GM12878 (cell line): ENCODE measurements at regions not wholly inside any gene's neighbourhood (a gene's known extent, or its start where the extent isn't known, plus 50 kb on each side); places are given as distances from the start of the nearest gene placed in this dataset.

Experiments
- ATAC-seq: fragments of 200-7000 bp; cut with Tn5 transposase; 3 replicates; pipeline ENCODE4 v1.9.1; 2020; ENCODE audit warnings: mild to moderate bottlenecking, moderate library complexity
- BruUV-seq: library from RNA; stranded (reverse); fragments of 400-500 nt; replicated peaks from 2 replicates; lab custom pipeline; 2021; lab: Mats Ljungman, UMichigan
- CTCF ChIA-PET: fragments of 300-600 bp; sonication (Branson Sonifier 250); formaldehyde crosslinking; extraction: SDS; loops from one replicate; lab custom pipeline; 2021; ENCODE audit warnings: inconsistent platforms; lab: Yijun Ruan, JAX
- POLR2A ChIA-PET: fragments of 350-600 bp; formaldehyde crosslinking; extraction: SDS; loops from one replicate; lab custom pipeline; 2021; ENCODE audit warnings: inconsistent platforms; lab: Charles Lee
- RAD21 ChIA-PET: fragments of 300-600 bp; sonication (Branson Sonifier 250); formaldehyde crosslinking; loops from one replicate; lab custom pipeline; 2023; ENCODE audit warnings: antibody characterized with exemption; ENCODE audit not compliant: unreplicated experiment; lab: Charles Lee
- SMC1A ChIA-PET: fragments of 300-600 bp; sonication (Branson Sonifier 250); formaldehyde crosslinking; loops from one replicate; lab custom pipeline; 2023; ENCODE audit not compliant: unreplicated experiment, uncharacterized antibody; lab: Charles Lee
- DNase-seq: peaks from one replicate; pipeline ENCODE4 v3.0.0-alpha.2; 2011; ENCODE audit warnings: low read depth, low spot score
- FAIRE-seq: peaks from 3 replicates; lab custom pipeline; 2011; peaks lifted over from hg19 to GRCh38; lab: Jason Lieb, UNC
- H2AFZ ChIP-seq: 2 replicates; pipeline ENCODE4 v1.6.0; 2011; ENCODE audit warnings: low read depth, low read length, control low read depth; ENCODE audit not compliant: control insufficient read depth
- H3K27ac ChIP-seq: 2 replicates; pipeline ENCODE4 v1.5.1; 2011; ENCODE audit warnings: control low read depth; ENCODE audit not compliant: control insufficient read depth, insufficient read depth
- H3K27me3 ChIP-seq, 2 experiments: replicated peaks in 1 of 2; 2 replicates each; pipeline versions ENCODE4 v1.6.0 to v1.6.1; 2011; ENCODE audit warnings: low read length in 1 of 2; ENCODE audit not compliant: control insufficient read depth in 2 of 2, insufficient read depth in 2 of 2
- H3K36me3 ChIP-seq, 2 experiments: 2 replicates each; pipeline ENCODE4 v1.5.1; 2011; ENCODE audit warnings: low read length in 1 of 2; ENCODE audit not compliant: control insufficient read depth in 2 of 2, insufficient read depth in 2 of 2
- H3K4me1 ChIP-seq: 2 replicates; pipeline ENCODE4 v1.6.1; 2011; ENCODE audit warnings: mild to moderate bottlenecking, low read length, moderate library complexity, mixed read lengths; ENCODE audit not compliant: control insufficient read depth, insufficient read depth
- H3K4me2 ChIP-seq: 2 replicates; pipeline ENCODE4 v1.6.0; 2011; ENCODE audit warnings: control low read depth; ENCODE audit not compliant: control insufficient read depth, insufficient read depth
- H3K4me3 ChIP-seq: fragments of 200-600 bp; sonication (generic); 2 replicates; pipeline ENCODE4 v1.5.1; 2016
- H3K79me2 ChIP-seq: 2 replicates; pipeline ENCODE4 v1.6.0; 2011; ENCODE audit warnings: low read length; ENCODE audit not compliant: control insufficient read depth, insufficient read depth
- H3K9ac ChIP-seq: 2 replicates; pipeline ENCODE4 v1.8.0; 2011; ENCODE audit warnings: low read length, control low read depth, mixed read lengths; ENCODE audit not compliant: control insufficient read depth, insufficient read depth
- H3K9me3 ChIP-seq: replicated peaks from 3 replicates; pipeline ENCODE4 v1.5.1; 2011; ENCODE audit warnings: mild to moderate bottlenecking, low read length; ENCODE audit not compliant: control insufficient read depth, insufficient read depth
- H4K20me1 ChIP-seq: 2 replicates; pipeline ENCODE4 v1.6.0; 2011; ENCODE audit not compliant: control insufficient read depth, insufficient read depth
- CUX1 ChIP-seq: IDR thresholded peaks from 2 replicates; pipeline ENCODE4 v1.6.1; 2012; ENCODE audit warnings: improper control_type of control experiment, low read depth, low read length; ENCODE audit not compliant: insufficient replicate concordance
- HDAC2 ChIP-seq: fragments of 200-600 bp; sonication (generic); IDR thresholded peaks from 2 replicates; pipeline ENCODE4 v1.6.1; 2017
- IRF3 ChIP-seq: fragments of 450-650 bp; IDR thresholded peaks from 2 replicates; pipeline ENCODE4 v1.6.1; 2014; ENCODE audit warnings: mild to moderate bottlenecking
- MTA2 ChIP-seq: fragments of 450-650 bp; IDR thresholded peaks from 2 replicates; pipeline ENCODE4 v1.6.1; 2016; ENCODE audit warnings: low read depth, mild to moderate bottlenecking, moderate library complexity
- MXI1 ChIP-seq: fragments of 150-350 bp; IDR thresholded peaks from 2 replicates; pipeline ENCODE4 v1.6.1; 2011; ENCODE audit warnings: low read depth, mild to moderate bottlenecking, inconsistent platforms, low read length, improper control_type of control experiment
- MYC ChIP-seq: IDR thresholded peaks from 2 replicates; pipeline ENCODE4 v1.6.1; 2011; ENCODE audit warnings: mild to moderate bottlenecking, low read length, moderate library complexity, inconsistent platforms; ENCODE audit not compliant: insufficient read depth, insufficient replicate concordance, insufficient read length, severe bottlenecking
- STAT1 ChIP-seq: fragments of 450-650 bp; conservative IDR thresholded peaks from 2 replicates; pipeline ENCODE4 v1.6.1; 2014; ENCODE audit warnings: antibody characterized with exemption, mild to moderate bottlenecking
- TARDBP ChIP-seq: IDR thresholded peaks from 2 replicates; pipeline ENCODE4 v1.6.1; 2016; ENCODE audit warnings: borderline replicate concordance
- ZNF24 ChIP-seq: fragments of 450-650 bp; IDR thresholded peaks from 2 replicates; pipeline ENCODE4 v1.6.1; 2017; ENCODE audit warnings: antibody characterized with exemption, mild to moderate bottlenecking
- ZNF592 ChIP-seq: fragments of 450-650 bp; IDR thresholded peaks from 2 replicates; pipeline ENCODE4 v1.6.1; 2017; ENCODE audit warnings: mild to moderate bottlenecking, moderate library complexity
- WGBS: methylation state at CpG from one replicate; pipeline ENCODE4 v1.1.6; 2016; ENCODE audit warnings: low lambda C conversion rate; ENCODE audit not compliant: insufficient replicate concordance, insufficient coverage; ENCODE audit errors: missing lambda C conversion rate; 5-methylcytosine and 5-hydroxymethylcytosine counted together
- in situ Hi-C: fragments of 300-500 bp; cut with MboI; formaldehyde crosslinking; loops from 9 replicates; pipeline ENCODE4 v1.14.3; 2018; ENCODE audit warnings: mixed read lengths
- intact Hi-C: fragments of 100-400 bp; cut with micrococcal nuclease; formaldehyde crosslinking; loops from one replicate; pipeline ENCODE4 v1.14.2; 2022; ENCODE audit not compliant: unreplicated experiment
- TF ChIP-seq, protein P1 (sequence below): IDR thresholded peaks from 2 replicates; pipeline ENCODE4 v1.6.1; 2011; ENCODE audit warnings: low read depth, low read length, improper control_type of control experiment, borderline replicate concordance

DNA sequence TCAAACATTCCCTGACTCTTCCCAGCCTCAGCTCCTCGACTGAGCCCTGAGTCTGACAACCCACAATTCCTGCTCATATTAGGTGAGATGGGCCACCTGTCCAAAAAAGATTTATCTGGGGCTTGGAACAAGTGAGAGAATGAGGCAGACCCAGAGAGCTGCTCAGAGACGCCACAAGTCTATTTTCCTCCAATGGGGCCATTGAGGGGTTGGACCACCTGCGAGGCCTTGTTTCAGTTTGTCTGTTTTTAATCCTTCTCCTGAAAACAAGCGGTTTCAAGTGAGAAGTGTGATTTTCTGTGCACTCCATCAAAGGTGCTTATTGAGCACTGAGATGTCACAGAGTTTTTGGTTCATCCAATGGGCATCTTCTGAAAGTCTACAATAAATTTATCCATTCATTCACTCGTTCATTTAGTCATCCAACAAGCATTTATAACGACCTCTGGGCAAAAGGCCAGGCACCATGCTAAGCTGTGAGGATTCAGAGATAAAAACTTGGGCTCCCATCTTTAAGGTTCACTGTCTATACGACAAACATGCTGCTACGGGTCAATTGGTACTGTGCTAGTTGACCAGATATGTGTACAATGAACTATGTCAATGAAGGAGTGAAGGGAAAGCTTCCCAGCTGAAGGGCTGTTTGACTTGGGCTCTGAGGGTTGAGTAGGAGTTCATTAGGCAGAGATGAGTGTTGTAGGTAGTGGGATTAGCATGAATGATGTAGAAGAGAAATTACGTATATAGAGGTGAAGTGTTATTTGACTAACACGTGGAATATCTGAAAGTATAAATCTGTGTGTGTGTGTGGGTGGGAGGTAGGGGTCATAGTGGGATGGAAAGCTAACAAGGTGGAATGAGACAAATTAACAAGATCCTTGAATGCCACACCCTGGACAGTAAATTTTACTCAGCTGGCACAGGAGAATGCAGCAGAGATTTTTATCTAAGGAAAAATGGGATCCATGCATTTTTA, 168.9 kb downstream of the MIAT start:
- Histone ChIP-seq H3K4me3 (no peak overlapping the region), H4K20me1 (no peaks in the 10 kb centered on the region), H3K79me2 (no peaks in the 10 kb centered on the region), H3K36me3 (no peaks in the 10 kb centered on the region), H3K9me3 (no peaks in the 10 kb centered on the region), H3K27ac (no peak overlapping the region), H3K27me3 (no peaks in the 10 kb centered on the region), H3K9ac (no peak overlapping the region), H3K4me1 (no peaks in the 10 kb centered on the region), H2AFZ (no peak overlapping the region), H3K4me2 (no peak overlapping the region)
- POLR2A ChIA-PET = no interaction called here
- ATAC-seq (no peak), FAIRE-seq (no peak), DNase-seq (no peak)
- no peak for TF ChIP-seq MTA2
- TF ChIP-seq TARDBP = no peak
- no peak for TF ChIP-seq MYC
- no peak for TF ChIP-seq STAT1
- no peak for TF ChIP-seq MXI1
- no peak for TF ChIP-seq HDAC2
- TF ChIP-seq, protein P1, sequence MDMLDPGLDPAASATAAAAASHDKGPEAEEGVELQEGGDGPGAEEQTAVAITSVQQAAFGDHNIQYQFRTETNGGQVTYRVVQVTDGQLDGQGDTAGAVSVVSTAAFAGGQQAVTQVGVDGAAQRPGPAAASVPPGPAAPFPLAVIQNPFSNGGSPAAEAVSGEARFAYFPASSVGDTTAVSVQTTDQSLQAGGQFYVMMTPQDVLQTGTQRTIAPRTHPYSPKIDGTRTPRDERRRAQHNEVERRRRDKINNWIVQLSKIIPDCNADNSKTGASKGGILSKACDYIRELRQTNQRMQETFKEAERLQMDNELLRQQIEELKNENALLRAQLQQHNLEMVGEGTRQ = no peak
- TF ChIP-seq IRF3 = no peak
- no peak for TF ChIP-seq CUX1
- TF ChIP-seq ZNF24 = no peak
- no peak for TF ChIP-seq ZNF592
- BruUV-seq = no TSS peak
- WGBS = 25% methylated on average over 10 of the region's 10 CpGs
- in situ Hi-C loops = no loop called here
- RAD21 ChIA-PET = no interaction called here
- CTCF ChIA-PET = no interaction called here
- SMC1A ChIA-PET = no interaction called here
- intact Hi-C loops = no loop called here
